HepG2 (cell line): ENCODE measurements at regions not wholly inside any gene's neighbourhood (a gene's known extent, or its start where the extent isn't known, plus 50 kb on each side); places are given as distances from the start of the nearest gene placed in this dataset.

Experiments used
- ATAC-seq: fragments of 200-7000 bp; cut with Tn5 transposase; 3 replicates; pipeline ENCODE4 v1.9.1; 2020; ENCODE audit warnings: mild to moderate bottlenecking, moderate library complexity
- BruUV-seq: library from RNA; stranded (reverse); fragments of 400-500 nt; replicated peaks from 2 replicates; lab custom pipeline; 2021; lab: Mats Ljungman, UMichigan
- CTCF ChIA-PET: fragments of 300-600 bp; formaldehyde crosslinking; extraction: SDS; loops from one replicate; lab custom pipeline; 2021; ENCODE audit warnings: low total read pairs, inconsistent platforms, low intra/inter-chr PET ratio; lab: Yijun Ruan, JAX
- POLR2A ChIA-PET: fragments of 350-600 bp; sonication (Branson Sonifier 250); formaldehyde crosslinking; loops from one replicate; lab custom pipeline; 2020; ENCODE audit warnings: antibody characterized with exemption, inconsistent platforms; lab: Yijun Ruan, JAX
- DNase-seq: peaks from one replicate; pipeline ENCODE4 v3.0.0-alpha.2; 2015; ENCODE audit warnings: low spot score
- FAIRE-seq: peaks from 3 replicates; lab custom pipeline; 2011; peaks lifted over from hg19 to GRCh38; lab: Jason Lieb, UNC
- H2AFZ ChIP-seq: one replicate; pipeline ENCODE4 v1.6.1; 2011; ENCODE audit warnings: low read length, inconsistent platforms
- H3K27ac ChIP-seq: fragments of 300-600 bp; 3 replicates; pipeline ENCODE4 v1.8.0; 2011; ENCODE audit warnings: mixed run types, mild to moderate bottlenecking, mixed read lengths, low read length, inconsistent platforms; ENCODE audit not compliant: insufficient read depth; ENCODE audit errors: extremely low read length
- H3K27me3 ChIP-seq, 2 experiments: fragments of 200-600 bp in 1 of 2; 2 replicates in 1 of 2; 3 replicates in 1 of 2; pipeline versions ENCODE4 v1.6.0 to v1.8.0; 2011; ENCODE audit warnings: low read length in 2 of 2, mild to moderate bottlenecking in 2 of 2, moderate library complexity in 2 of 2, inconsistent platforms in 1 of 2; ENCODE audit not compliant: insufficient read depth in 2 of 2, control insufficient read depth in 1 of 2
- H3K36me3 ChIP-seq, 2 experiments: fragments of 200-600 bp in 1 of 2; replicated peaks in 1 of 2; 2 replicates in 1 of 2; 3 replicates in 1 of 2; pipeline versions ENCODE4 v1.5.1 to v1.8.0; 2011; ENCODE audit warnings: low read length in 2 of 2, inconsistent platforms in 1 of 2; ENCODE audit not compliant: insufficient read depth in 2 of 2, control insufficient read depth in 1 of 2
- H3K4me1 ChIP-seq: 2 replicates; pipeline ENCODE4 v1.5.1; 2012; ENCODE audit warnings: low read length, inconsistent platforms; ENCODE audit not compliant: insufficient read depth
- H3K4me2 ChIP-seq: 2 replicates; pipeline ENCODE4 v1.6.0; 2011; ENCODE audit warnings: low read depth, low read length, inconsistent platforms
- H3K4me3 ChIP-seq, 3 experiments: fragments of 200-600 bp in 1 of 3; sonication (generic), shearing (Covaris generic) in 1 of 3; replicated peaks in 1 of 3; 2 replicates each; pipeline ENCODE4 v1.5.1; 2011 to 2016; ENCODE audit warnings: low read length in 3 of 3, inconsistent platforms in 2 of 3, low read depth in 2 of 3, mild to moderate bottlenecking in 2 of 3, control low read depth in 1 of 3, mixed read lengths in 1 of 3; ENCODE audit not compliant: insufficient read depth in 1 of 3
- H3K79me2 ChIP-seq: one replicate; pipeline ENCODE4 v1.6.1; 2011; ENCODE audit warnings: low read length, inconsistent platforms; ENCODE audit not compliant: insufficient read depth
- H3K9ac ChIP-seq: 2 replicates; pipeline ENCODE4 v1.6.0; 2011; ENCODE audit warnings: mild to moderate bottlenecking, low read depth, low read length, inconsistent platforms; ENCODE audit not compliant: insufficient read depth
- H3K9me3 ChIP-seq: 2 replicates; pipeline ENCODE4 v1.5.1; 2012; ENCODE audit warnings: mild to moderate bottlenecking, low read length
- H4K20me1 ChIP-seq: 2 replicates; pipeline ENCODE4 v1.6.0; 2011; ENCODE audit warnings: inconsistent platforms, mild to moderate bottlenecking, low read length, moderate library complexity; ENCODE audit not compliant: insufficient read depth
- BORCS8-MEF2B ChIP-seq: sonication (generic); formaldehyde crosslinking; IDR thresholded peaks from 2 replicates; pipeline ENCODE4 v1.8.0; 2022; ENCODE audit warnings: mild to moderate bottlenecking, missing genetic modification reagents
- MEIS2 ChIP-seq: sonication (generic); formaldehyde crosslinking; IDR thresholded peaks from 2 replicates; pipeline ENCODE4 v1.9.0; 2021; ENCODE audit warnings: mild to moderate bottlenecking, missing genetic modification reagents
- U2AF2 ChIP-seq: fragments of 200-400 bp; formaldehyde crosslinking; IDR thresholded peaks from 2 replicates; pipeline ENCODE4 v1.6.1; 2017; ENCODE audit warnings: low read depth, mild to moderate bottlenecking, low read length
- ZIK1 ChIP-seq: sonication (generic); formaldehyde crosslinking; IDR thresholded peaks from 2 replicates; pipeline ENCODE4 v1.5.0; 2020; ENCODE audit warnings: mild to moderate bottlenecking, low read depth, missing genetic modification reagents, borderline replicate concordance
- ZNF205 ChIP-seq: IDR thresholded peaks from 2 replicates; pipeline ENCODE4 v1.6.1; 2018; ENCODE audit warnings: missing biosample characterization, missing genetic modification reagents
- ZNF292 ChIP-seq: sonication (generic); formaldehyde crosslinking; IDR thresholded peaks from 2 replicates; pipeline ENCODE4 v1.8.1; 2022; ENCODE audit warnings: mild to moderate bottlenecking, low read depth, missing genetic modification reagents, borderline replicate concordance
- ZXDC ChIP-seq: sonication (generic); formaldehyde crosslinking; IDR thresholded peaks from 2 replicates; pipeline ENCODE4 v1.5.0; 2020; ENCODE audit warnings: mild to moderate bottlenecking, missing genetic modification reagents
- WGBS: methylation state at CpG from one replicate; pipeline ENCODE4 v1.1.6; 2017; ENCODE audit warnings: low lambda C conversion rate; 5-methylcytosine and 5-hydroxymethylcytosine counted together
- in situ Hi-C: cut with HindIII; loops from 2 replicates; pipeline ENCODE4 v1.10.0; 2017; ENCODE audit warnings: low pct_unique_long_range_greater_than_20kb; ENCODE audit not compliant: extremely low pct_ligation_motif_present
- intact Hi-C: fragments of 100-400 bp; cut with micrococcal nuclease; formaldehyde crosslinking; loops from one replicate; pipeline ENCODE4 v1.10.0; 2022; ENCODE audit not compliant: unreplicated experiment

DNA sequence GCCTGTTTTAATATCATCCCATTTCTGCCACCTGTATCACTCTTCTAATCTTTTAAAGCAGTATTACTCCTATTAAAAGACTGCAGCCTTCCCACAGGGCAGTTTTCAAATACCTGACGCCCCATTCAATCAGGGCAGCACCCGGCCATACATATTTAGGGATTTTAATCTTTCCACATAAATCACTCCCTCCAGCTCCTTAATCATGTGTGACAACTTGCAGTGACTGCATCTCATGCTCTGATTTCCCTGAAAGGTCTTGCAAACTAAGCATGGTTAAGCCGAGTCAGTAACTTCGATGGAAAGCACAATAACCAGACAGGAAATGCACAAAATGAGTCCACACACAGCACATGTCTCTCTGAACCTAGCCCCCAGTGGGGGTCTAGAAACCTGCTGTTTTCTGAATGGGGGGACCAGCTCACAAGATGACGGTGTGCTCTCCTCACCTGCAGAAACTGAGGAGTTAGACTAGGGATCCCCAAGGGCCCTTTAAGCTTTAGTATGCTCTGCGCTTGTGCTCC is 116.9 kb upstream of the CREB1 start:
- TF ChIP-seq ZNF292 (no peak), U2AF2 (no peak), ZXDC (CRISPR knock-in tag) (no peak)
- H3K79me2 ChIP-seq = no peaks in the 10 kb centered on the region
- WGBS = 29% methylated on average over 6 of the region's 6 CpGs
- intact Hi-C loops = no loop called here
- H3K4me3 ChIP-seq = no peak overlapping the region
- no peaks in the 10 kb centered on the region; a peak in 1 of 5 replicates for H3K27me3 ChIP-seq
- H4K20me1 ChIP-seq = no peaks in the 10 kb centered on the region
- no peaks in the 10 kb centered on the region for H3K36me3 ChIP-seq
- ATAC-seq = no peak
- no peaks in the 10 kb centered on the region for H3K9me3 ChIP-seq
- in situ Hi-C loops = no loop called here
- H3K27ac ChIP-seq = no peak overlapping the region
- H3K4me2 ChIP-seq = no peak overlapping the region
- no peak overlapping the region for H3K9ac ChIP-seq
- no peak overlapping the region for H2AFZ ChIP-seq
- FAIRE-seq = no peak
- ChIA-PET POLR2A (no interaction called here), CTCF (no interaction called here)
- BruUV-seq = no TSS peak
- DNase-seq = no peak
- H3K4me1 ChIP-seq = peaks cover 14% of the 10 kb centered on the region

GRCh38 chr2:207413376-207413907 is 116.3 kb upstream of the CREB1 start:
- no peak for FAIRE-seq
- POLR2A ChIA-PET = no interaction called here
- TF ChIP-seq ZIK1 (CRISPR knock-in tag) (no peak), ZNF205 (CRISPR knock-in tag) (no peak), MEIS2 (CRISPR knock-in tag) (no peak), BORCS8-MEF2B (CRISPR knock-in tag) (no peak)

More at GRCh38 chr2:207413376-207413907, 116.3 kb upstream of the CREB1 start:
- Histone ChIP-seq H3K4me3 (no peak overlapping the region), H3K27me3 (no peaks in the 10 kb centered on the region; a peak in 1 of 5 replicates), H2AFZ (no peak overlapping the region), H3K4me1 (peaks cover 8% of the 10 kb centered on the region), H3K4me2 (no peak overlapping the region), H3K9ac (no peak overlapping the region), H3K27ac (no peak overlapping the region), H3K36me3 (no peaks in the 10 kb centered on the region), H3K9me3 (no peaks in the 10 kb centered on the region), H3K79me2 (no peaks in the 10 kb centered on the region), H4K20me1 (no peaks in the 10 kb centered on the region)
- intact Hi-C loops = no loop called here
- DNase-seq (no peak), ATAC-seq (no peak)
- in situ Hi-C loops = no loop called here
- WGBS = 52% methylated on average over 5 of the region's 5 CpGs
- no TSS peak for BruUV-seq
- CTCF ChIA-PET = no interaction called here
